NB4 (cell line): ENCODE measurements at regions not wholly inside any gene's neighbourhood (a gene's known extent, or its start where the extent isn't known, plus 50 kb on each side); places are given as distances from the start of the nearest gene placed in this dataset.

Experiments used
- CTCF ChIP-seq: IDR thresholded peaks from one replicate; pipeline ENCODE4 v1.5.1; 2012; ENCODE audit warnings: low read depth, low read length
- POLR2A ChIP-seq: IDR thresholded peaks from 2 replicates; pipeline ENCODE4 v1.6.1; 2011; ENCODE audit warnings: mild to moderate bottlenecking; ENCODE audit not compliant: insufficient read length; ENCODE audit errors: extremely low read depth

DNA sequence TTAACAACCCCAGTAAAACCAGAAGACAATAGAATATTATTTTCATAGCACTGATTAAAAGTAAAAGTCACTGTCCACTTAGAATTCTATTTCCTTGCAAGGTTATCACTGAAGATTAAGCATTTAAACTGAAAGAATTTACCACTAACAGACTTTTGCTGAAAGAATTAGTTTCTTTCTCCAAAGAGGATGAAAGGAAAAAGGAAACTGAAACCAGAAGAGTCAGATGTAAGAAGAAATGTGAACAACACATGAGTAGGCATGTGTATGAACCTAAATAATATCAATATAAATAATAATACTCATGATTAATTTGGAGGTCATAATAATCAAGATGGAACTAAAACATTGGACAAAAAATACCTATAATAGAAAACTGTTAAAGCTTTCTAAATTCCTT, 82.4 kb upstream of the KLHL29 start:
- no peak for TF ChIP-seq CTCF
- no peak for TF ChIP-seq POLR2A
